Activated naive CD4-positive, alpha-beta T cell treated with anti-CD3 and anti-CD28 coated beads for 36 hours (primary cell): ENCODE measurements at regions not wholly inside any gene's neighbourhood (a gene's known extent, or its start where the extent isn't known, plus 50 kb on each side); places are given as distances from the start of the nearest gene placed in this dataset.

Experiments
- CTCF ChIA-PET: fragments of 350-600 bp; sonication (Branson Sonifier 250); formaldehyde crosslinking; loops from one replicate; lab custom pipeline; 2021; ENCODE audit warnings: antibody characterized with exemption; lab: Charles Lee
- DNase-seq: peaks from one replicate; pipeline ENCODE4 v3.0.0-alpha.2; 2020
- H3K27ac Mint-ChIP-seq: one replicate; pipeline ENCODE4 v1.8.0; 2021; ENCODE audit warnings: mild to moderate bottlenecking, mixed read lengths
- H3K27me3 Mint-ChIP-seq: one replicate; pipeline ENCODE4 v1.8.0; 2021; ENCODE audit warnings: low read depth, mixed read lengths
- H3K36me3 Mint-ChIP-seq: one replicate; pipeline ENCODE4 v1.8.0; 2021; ENCODE audit warnings: low read depth, mixed read lengths
- H3K4me1 Mint-ChIP-seq: one replicate; pipeline ENCODE4 v1.8.0; 2021; ENCODE audit warnings: low read depth, mixed read lengths
- H3K4me3 Mint-ChIP-seq: one replicate; pipeline ENCODE4 v1.8.0; 2021; ENCODE audit warnings: mild to moderate bottlenecking, moderate library complexity, mixed read lengths
- H3K9me3 Mint-ChIP-seq: one replicate; pipeline ENCODE4 v1.8.0; 2021; ENCODE audit warnings: mixed read lengths
- intact Hi-C: fragments of 100-400 bp; cut with micrococcal nuclease; formaldehyde crosslinking; loops from one replicate; pipeline ENCODE4 v1.15.1; 2023

DNA sequence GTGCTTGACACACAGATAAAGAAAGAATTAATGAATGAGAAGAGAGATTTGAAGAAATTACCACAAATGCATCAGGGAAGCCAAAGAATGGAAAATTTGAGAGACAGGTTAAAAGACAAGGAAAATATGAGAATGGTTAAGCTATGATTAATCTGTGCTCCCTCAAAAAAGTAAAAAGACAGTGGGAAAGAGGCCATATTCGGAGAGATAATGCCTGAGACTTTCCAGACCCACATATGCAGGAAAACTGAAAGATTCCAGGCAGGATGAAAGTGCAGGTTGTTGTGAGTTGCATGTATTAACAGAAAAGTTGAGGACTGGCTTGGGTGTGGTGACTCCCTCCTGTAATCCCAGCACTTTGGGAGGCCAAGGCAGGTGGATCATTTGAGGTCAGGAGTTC lies 302.3 kb downstream of the UACA start:
- no peaks in the 10 kb centered on the region for H3K36me3 Mint-ChIP-seq
- no peaks in the 10 kb centered on the region for H3K27me3 Mint-ChIP-seq
- CTCF ChIA-PET: interaction anchor here (0.9 to 1.4 kb wide), 2 partner anchors 111 to 193 kb away, joined by 3 to 4 read pairs; no protein-coding TSS in a partner anchor
- peaks cover 9% of the 10 kb centered on the region for H3K4me1 Mint-ChIP-seq
- H3K4me3 Mint-ChIP-seq: no peak overlapping the region
- DNase-seq: no peak
- intact Hi-C loops: loop anchor here (2.0 to 5.0 kb wide), 4 partner anchors 362 to 986 kb away; no protein-coding TSS in a partner anchor
- no peaks in the 10 kb centered on the region for H3K9me3 Mint-ChIP-seq
- H3K27ac Mint-ChIP-seq: no peak overlapping the region

DNA sequence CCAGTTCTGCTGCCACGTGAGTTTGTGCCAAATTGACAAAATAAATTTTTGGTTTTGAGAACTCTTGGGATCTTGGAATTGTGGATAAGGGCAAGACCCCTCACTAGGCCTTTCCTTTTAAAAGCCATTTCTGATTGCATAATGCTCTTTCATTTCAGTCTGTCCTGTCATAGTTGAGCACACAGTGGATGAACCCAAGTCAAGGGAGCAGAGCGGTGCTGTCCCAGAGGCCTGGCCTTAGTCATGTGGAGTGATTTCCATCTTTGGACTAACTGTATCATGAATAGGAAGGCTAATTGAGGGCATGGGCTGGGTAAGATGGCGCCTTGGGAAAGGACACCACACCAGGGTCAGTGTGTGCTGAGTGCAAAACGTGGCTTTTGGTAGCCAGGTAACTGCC lies 304.0 kb downstream of the UACA start:
- CTCF ChIA-PET: interaction anchor here (0.7 to 1.3 kb wide), 3 partner anchors 8 to 972 kb away, joined by 3 to 4 read pairs (median 3); no protein-coding TSS in a partner anchor
- Mint-ChIP-seq H3K4me3 (no peak overlapping the region), H3K27me3 (no peaks in the 10 kb centered on the region), H3K27ac (no peak overlapping the region), H3K4me1 (peaks cover 9% of the 10 kb centered on the region), H3K36me3 (no peaks in the 10 kb centered on the region), H3K9me3 (no peaks in the 10 kb centered on the region)
- no peak for DNase-seq
- intact Hi-C loops: no loop called here

DNA sequence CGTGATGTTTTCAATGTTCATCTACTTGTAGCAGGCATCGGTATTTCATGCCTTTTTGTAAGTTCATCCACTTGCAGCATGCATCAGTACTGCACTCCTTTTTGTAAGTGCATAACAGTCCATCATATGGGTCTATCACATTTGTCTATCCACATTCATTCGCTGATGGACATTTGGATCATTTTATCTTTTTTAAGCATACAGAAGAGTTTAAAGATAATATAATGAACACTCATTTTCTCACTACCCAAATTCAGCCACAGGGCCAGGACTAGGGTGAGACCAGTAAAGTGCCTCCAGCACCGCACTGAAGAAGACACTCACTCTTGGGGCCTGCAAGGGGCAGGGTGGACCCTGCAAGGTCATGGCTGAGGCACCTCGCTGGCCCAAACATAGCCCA lies 309.6 kb downstream of the UACA start:
- intact Hi-C loops: no loop called here
- H3K36me3 Mint-ChIP-seq: no peaks in the 10 kb centered on the region

DNA sequence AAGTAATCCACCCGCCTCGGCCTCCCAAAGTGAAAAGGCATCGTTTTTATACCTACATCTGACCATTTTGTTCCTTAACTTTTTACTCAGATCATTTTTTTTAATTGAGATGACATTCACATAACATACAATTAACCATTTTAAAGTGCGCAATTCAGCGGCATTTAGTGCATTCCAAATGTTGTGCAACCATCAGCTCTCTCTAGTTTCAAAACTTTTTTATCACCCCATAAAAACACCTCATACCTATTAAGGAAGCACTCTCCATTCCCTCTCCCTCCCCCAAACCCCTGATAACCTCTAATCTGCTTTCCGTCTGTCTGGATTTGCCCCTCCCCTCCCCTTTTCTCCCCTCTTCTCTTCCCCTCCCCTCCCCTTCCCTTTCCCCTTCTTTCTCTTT lies 310.1 kb downstream of the UACA start:
- Mint-ChIP-seq H3K27me3 (no peaks in the 10 kb centered on the region), H3K9me3 (no peaks in the 10 kb centered on the region), H3K27ac (no peak overlapping the region), H3K4me3 (no peak overlapping the region), H3K4me1 (peaks cover 24% of the 10 kb centered on the region), H3K36me3 (no peaks in the 10 kb centered on the region)
- CTCF ChIA-PET: no interaction called here
- no peak for DNase-seq
- intact Hi-C loops: no loop called here

More for the DNA sequence above, 309.6 kb downstream of the UACA start:
- CTCF ChIA-PET: no interaction called here
- Mint-ChIP-seq H3K4me1 (peaks cover 19% of the 10 kb centered on the region), H3K4me3 (no peak overlapping the region), H3K27me3 (no peaks in the 10 kb centered on the region), H3K9me3 (no peaks in the 10 kb centered on the region), H3K27ac (no peak overlapping the region)
- no peak for DNase-seq

DNA sequence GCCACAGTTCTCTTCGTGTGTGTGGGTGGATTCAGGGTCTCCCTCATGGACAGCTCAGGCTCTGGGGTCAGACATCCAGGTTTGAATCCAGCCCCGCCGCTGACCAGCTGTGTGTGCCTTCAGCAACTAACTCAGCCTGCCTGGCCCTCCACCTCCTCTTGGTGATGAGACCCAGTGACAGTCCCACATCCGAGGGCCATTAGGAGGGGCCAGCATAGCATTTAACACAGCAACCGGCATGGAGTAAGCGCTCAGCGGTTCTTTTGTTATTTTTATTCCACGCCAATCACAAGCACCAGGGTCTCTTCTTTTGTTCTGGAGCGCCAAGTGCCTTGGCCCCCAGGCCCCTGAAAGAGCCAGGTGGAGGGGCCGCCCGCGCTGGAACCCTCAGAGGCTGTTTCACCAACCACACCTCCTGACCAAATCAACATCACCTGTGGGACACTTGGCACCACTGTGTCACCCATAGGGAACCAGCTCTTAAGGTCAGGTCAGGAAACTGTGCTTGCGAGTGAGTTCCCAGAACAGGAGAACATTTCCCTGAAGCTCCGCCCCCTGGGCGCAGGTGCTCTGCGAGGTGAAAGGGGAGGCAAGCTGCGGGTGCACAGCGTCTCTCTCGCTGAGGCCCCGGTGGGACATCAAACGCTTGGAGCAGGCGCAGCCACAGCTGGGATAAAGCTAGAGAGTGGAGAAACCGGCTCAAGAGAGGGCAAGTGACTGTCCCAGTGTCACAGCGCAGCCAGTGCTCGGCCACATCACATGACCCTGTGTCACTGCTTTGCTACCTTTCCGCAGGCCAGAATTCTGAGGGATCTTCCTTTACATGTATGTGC lies 311.3 kb downstream of the UACA start:
- no peaks in the 10 kb centered on the region for H3K27me3 Mint-ChIP-seq

DNA sequence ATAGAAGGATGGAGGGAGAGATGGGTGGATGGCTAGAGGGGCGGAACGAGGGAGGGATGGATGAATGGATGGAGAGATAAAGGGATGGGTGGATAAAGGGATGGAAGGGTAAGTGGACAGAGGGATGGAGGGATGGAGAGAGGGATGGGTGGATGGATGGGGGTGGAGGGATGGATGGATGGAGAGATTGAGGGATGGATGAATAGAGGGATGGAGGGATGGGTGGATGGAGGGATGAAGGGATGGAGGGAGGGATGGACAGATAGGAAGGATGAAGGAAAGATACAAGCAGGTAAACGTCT lies 313.3 kb downstream of the UACA start:
- H3K9me3 Mint-ChIP-seq: no peaks in the 10 kb centered on the region
- H3K4me1 Mint-ChIP-seq: peaks cover 34% of the 10 kb centered on the region
- H3K27me3 Mint-ChIP-seq: no peaks in the 10 kb centered on the region
- no peak overlapping the region for H3K27ac Mint-ChIP-seq
- H3K36me3 Mint-ChIP-seq: no peaks in the 10 kb centered on the region
- H3K4me3 Mint-ChIP-seq: no peak overlapping the region
- intact Hi-C loops: no loop called here
- no peak for DNase-seq
- CTCF ChIA-PET: interaction anchor here (2.6 kb wide), 1 partner anchor 17 kb away, joined by 11 read pairs; no protein-coding TSS in a partner anchor

More for the DNA sequence above, 311.3 kb downstream of the UACA start:
- peak overlapping the region; percentile 9 for H3K4me3 Mint-ChIP-seq
- no peaks in the 10 kb centered on the region for H3K36me3 Mint-ChIP-seq
- peaks cover 34% of the 10 kb centered on the region for H3K4me1 Mint-ChIP-seq
- DNase-seq: peak; percentile 78
- intact Hi-C loops: no loop called here
- H3K9me3 Mint-ChIP-seq: no peaks in the 10 kb centered on the region
- CTCF ChIA-PET: interaction anchor here (0.6 to 2.6 kb wide), 5 partner anchors 8 to 352 kb away, joined by 3 to 11 read pairs (median 3); no protein-coding TSS in a partner anchor
- H3K27ac Mint-ChIP-seq: peak overlapping the region; percentile 50

DNA sequence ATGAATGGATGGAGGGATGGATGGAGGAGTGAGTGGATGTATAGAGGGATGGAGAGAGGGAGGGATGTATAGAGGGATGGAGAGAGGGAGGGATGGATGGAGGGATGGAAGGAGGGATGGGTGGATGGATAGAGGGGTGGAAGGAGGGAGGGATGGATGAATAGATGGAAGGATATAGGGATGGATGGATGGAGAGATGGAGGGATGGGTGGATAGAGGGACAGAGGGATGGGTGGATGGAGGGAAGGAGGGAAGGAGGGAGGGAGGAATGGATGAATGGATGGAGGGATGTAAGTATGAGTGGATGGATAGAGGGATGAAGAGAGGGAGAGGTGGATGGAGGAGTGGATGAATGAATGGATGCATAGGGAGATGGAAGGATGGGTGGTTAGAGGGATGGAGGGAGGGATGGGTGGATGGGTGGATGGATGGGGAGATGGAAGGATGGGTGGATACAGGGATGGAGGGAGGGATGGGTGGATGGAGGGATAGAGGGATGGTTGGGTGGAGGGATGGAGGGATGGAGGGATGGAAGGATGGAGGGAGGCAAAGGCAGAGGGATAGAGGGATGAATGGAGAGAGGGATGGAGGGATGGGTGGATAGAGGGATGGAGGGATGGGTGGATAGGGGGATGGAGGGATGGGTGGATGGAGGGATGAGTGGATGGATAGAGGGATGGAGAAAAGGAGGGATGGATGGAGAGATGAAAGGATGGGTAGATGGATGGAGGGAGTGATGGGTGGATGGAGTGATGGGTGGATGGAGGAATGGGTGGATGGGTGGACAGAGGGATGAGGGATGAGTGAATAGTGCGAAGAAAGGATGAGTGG lies 313.8 kb downstream of the UACA start:
- Mint-ChIP-seq H3K4me3 (no peak overlapping the region), H3K4me1 (peaks cover 34% of the 10 kb centered on the region), H3K27ac (no peak overlapping the region), H3K9me3 (no peaks in the 10 kb centered on the region), H3K27me3 (no peaks in the 10 kb centered on the region), H3K36me3 (no peaks in the 10 kb centered on the region)
- DNase-seq: no peak
- intact Hi-C loops: no loop called here
- CTCF ChIA-PET: no interaction called here

DNA sequence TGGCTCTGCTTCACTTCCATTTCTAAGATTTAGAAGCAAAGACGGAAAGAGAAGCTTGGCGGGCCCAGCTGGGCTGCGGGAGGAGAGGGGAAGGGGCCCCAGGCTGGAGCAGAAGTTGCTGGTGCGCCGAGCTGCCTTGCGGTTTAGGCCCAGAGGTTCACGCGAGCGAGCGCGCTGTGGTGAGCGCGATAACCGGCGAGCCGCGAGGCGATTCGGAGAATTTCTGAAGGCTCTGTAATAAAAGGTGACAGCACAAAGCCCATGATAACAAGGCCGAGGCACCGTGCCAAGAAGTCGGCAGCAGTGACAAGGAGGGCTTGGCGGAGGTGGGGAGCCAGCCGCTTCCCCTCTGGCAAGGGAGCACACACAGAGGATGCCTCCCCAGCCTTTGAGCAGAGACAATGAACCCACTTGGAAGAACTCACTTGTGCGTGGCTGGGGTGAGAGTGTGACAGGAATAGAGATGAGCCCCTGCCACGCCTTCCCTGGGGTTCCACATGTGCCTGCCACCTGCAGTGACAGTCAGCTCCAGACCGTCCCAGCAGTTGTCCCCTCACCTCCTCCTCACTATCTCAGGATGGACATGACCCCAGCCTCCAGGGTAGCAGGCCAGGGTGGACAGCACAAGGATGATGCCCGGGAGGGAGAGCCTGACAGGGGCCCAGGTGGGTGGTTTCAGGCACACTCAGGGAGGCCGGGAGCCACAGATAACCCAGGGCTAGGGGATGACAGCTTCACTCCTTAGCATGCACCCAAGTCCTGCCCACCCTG lies 315.2 kb downstream of the UACA start:
- CTCF ChIA-PET: interaction anchor here (0.7 to 1.0 kb wide), 2 partner anchors 64 to 306 kb away, joined by 3 read pairs; no protein-coding TSS in a partner anchor
- intact Hi-C loops: no loop called here
- Mint-ChIP-seq H3K4me3 (no peak overlapping the region), H3K36me3 (no peaks in the 10 kb centered on the region), H3K27ac (peak overlapping the region; percentile 66), H3K4me1 (peaks cover 32% of the 10 kb centered on the region), H3K27me3 (peaks cover under 1% of the 10 kb centered on the region), H3K9me3 (no peaks in the 10 kb centered on the region)
- peak; percentile 62 for DNase-seq

DNA sequence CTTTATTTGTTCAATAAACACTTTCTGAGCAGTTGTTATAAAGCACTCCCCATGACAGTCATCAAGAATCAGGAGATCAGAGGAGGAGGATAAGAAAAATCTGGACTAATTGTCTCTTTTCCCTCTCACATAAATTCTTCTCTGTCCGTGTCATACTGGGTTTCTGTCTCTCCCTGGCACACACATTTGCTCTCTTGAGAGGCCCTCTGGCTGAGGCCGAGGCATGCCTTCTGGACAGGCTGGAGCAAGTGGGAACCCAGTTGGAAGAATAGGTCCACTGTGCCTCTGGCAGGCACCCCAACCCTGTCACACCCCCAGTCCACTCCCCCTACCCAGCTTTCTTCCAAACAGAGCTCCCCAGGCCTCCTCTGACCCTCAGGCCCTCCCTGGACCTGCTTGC lies 315.8 kb downstream of the UACA start:
- DNase-seq: peak; percentile 3
- intact Hi-C loops: no loop called here
- Mint-ChIP-seq H3K27ac (no peak overlapping the region), H3K27me3 (peaks cover 4% of the 10 kb centered on the region), H3K4me3 (no peak overlapping the region), H3K36me3 (no peaks in the 10 kb centered on the region), H3K9me3 (no peaks in the 10 kb centered on the region), H3K4me1 (peaks cover 30% of the 10 kb centered on the region)
- CTCF ChIA-PET: interaction anchor here (0.7 to 1.0 kb wide), 2 partner anchors 65 to 306 kb away, joined by 3 read pairs; no protein-coding TSS in a partner anchor

DNA sequence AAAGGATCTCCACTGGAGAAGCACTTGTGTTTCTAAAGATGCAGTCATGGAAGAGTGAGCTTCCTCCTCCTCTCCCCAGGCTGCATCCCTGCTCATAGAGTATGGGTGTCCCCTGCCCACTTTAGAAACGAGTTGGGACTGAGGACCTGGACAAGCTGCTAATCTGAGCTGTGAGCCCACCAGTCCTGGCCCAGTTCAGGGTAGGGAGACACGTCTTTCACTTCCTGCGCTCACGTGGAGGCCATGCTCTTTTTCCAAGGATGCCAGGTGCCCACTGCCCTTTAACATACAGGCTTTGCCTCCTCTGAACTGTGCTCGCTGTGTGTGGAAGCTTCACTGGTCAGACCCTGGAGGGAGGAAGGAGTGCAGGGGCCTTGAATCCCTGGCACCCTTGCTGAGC lies 316.3 kb downstream of the UACA start:
- Mint-ChIP-seq H3K9me3 (no peaks in the 10 kb centered on the region), H3K36me3 (no peaks in the 10 kb centered on the region), H3K4me1 (peaks cover 26% of the 10 kb centered on the region), H3K27me3 (peaks cover 7% of the 10 kb centered on the region), H3K27ac (no peak overlapping the region), H3K4me3 (no peak overlapping the region)
- intact Hi-C loops: no loop called here
- CTCF ChIA-PET: interaction anchor here (0.6 to 1.3 kb wide), 3 partner anchors 41 to 305 kb away, joined by 3 read pairs; no protein-coding TSS in a partner anchor
- peak; percentile 3 for DNase-seq

DNA sequence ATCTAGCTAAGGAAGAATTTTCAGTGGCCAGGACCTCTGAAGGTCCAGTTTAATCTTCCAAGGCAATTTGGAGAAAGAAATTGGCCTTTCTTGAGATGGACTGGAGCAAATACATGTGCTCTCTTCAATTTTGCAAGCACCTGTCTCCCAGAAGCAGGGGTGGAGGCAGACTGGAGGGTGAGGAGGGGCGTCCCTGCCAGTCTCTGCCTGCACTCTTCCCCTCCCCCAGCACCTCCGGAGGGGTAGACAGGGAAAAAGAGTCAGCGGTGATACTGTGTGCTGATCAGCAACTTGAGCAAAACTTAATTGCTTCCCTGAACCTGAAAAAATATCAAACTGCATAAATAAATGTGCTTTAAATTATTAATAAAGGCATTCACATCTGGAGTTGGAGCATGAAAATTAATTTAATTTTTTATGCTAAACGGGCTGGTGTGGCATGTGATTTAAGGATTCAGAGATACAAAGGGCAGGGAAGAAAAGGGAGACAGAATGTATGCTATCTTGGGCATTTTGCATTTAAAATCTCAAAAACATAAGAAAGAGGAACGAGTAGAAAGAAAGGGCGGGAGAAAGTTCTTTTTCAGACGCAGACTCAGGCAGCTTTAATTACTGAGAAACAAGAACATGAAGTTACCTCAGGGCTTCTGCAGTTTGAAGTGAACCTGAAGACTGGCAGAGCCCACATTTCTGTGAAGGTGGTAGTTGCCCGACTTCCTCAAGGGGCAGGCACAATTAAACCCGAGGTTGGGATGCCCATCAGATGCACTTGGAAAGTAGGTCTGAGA lies 319.7 kb downstream of the UACA start:
- Mint-ChIP-seq H3K9me3 (no peaks in the 10 kb centered on the region), H3K36me3 (no peaks in the 10 kb centered on the region), H3K27ac (no peak overlapping the region), H3K4me3 (no peak overlapping the region), H3K27me3 (peaks cover 7% of the 10 kb centered on the region), H3K4me1 (peaks cover 21% of the 10 kb centered on the region)
- intact Hi-C loops: no loop called here
- CTCF ChIA-PET: no interaction called here
- no peak for DNase-seq
